LNCaP clone FGC (cell line): ENCODE measurements at regions not wholly inside any gene's neighbourhood (a gene's known extent, or its start where the extent isn't known, plus 50 kb on each side); places are given as distances from the start of the nearest gene placed in this dataset.

Source experiments
- DNase-seq: peaks from one replicate; pipeline ENCODE4 v3.0.0-alpha.2; 2011; ENCODE audit warnings: low read depth
- H3K4me3 ChIP-seq: 2 replicates; pipeline ENCODE4 v1.5.1; 2011; ENCODE audit warnings: mild to moderate bottlenecking, low read depth, low read length, control low read depth
- CTCF ChIP-seq: IDR thresholded peaks from 2 replicates; pipeline ENCODE4 v1.5.1; 2012; ENCODE audit warnings: mild to moderate bottlenecking; ENCODE audit not compliant: control insufficient read depth, insufficient read depth; ENCODE audit errors: extremely low read depth

- DNase-seq = no peak
- TF ChIP-seq CTCF = no peak
- no peak overlapping the region for H3K4me3 ChIP-seq
These were observed 116.4 kb upstream of the PTPRD start for GRCh38 chr9:10729213-10729612.

GRCh38 chr9:10744669-10745068 is 131.9 kb upstream of the PTPRD start:
- H3K4me3 ChIP-seq = no peak overlapping the region
- no peak for DNase-seq
- TF ChIP-seq CTCF = no peak

GRCh38 chr9:10753474-10753873 is 140.7 kb upstream of the PTPRD start:
- H3K4me3 ChIP-seq = no peak overlapping the region
- no peak for DNase-seq
- TF ChIP-seq CTCF = no peak

- no peak for DNase-seq
- no peak for TF ChIP-seq CTCF
- H3K4me3 ChIP-seq = no peak overlapping the region
These were observed 151.7 kb upstream of the PTPRD start for GRCh38 chr9:10764481-10764880.

DNA sequence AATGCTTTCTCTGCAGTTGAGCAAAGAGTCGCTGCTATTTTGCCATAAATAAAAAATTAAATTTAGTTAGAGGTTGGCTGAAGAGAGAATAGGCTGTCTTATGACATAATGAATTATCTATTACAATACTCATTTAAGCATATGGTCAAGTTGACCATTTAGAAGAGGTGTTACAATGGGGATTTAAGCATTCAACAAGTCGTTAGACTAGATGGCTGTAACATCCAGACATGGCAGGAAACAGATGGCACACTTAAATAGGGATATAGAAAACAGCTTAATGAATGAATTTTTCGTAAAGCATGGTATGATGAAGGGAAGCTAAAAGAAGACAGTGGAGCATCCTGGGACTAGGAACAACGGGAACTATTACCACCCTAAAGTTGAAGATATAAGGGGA is 160.3 kb upstream of the PTPRD start:
- DNase-seq = no peak
- H3K4me3 ChIP-seq = no peak overlapping the region
- TF ChIP-seq CTCF = no peak

DNA sequence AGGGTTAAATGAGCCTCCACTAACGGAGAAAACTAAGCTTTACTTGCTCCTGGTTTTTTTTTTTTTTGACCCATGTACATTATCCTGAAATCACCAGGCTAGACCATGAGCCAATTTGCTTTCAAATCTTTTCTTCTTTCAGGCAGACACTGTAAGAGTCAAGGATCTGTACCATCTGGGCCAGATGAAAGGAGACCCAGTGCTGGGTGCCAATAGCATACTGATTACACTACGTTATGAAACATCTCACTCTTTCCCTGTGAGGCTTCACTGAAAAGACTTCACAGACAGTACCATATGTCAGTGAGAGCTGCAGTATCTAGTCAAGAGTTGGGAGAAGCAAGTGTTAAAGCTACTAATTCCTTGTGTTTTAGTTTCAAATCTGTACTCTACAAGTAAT is 161.2 kb upstream of the PTPRD start:
- no peak overlapping the region for H3K4me3 ChIP-seq
- no peak for TF ChIP-seq CTCF
- no peak for DNase-seq

- TF ChIP-seq CTCF = no peak
- no peak overlapping the region for H3K4me3 ChIP-seq
- DNase-seq = no peak
These were observed 172.5 kb upstream of the PTPRD start for GRCh38 chr9:10785255-10785654.
